ENCODE measurements at regions not wholly inside any gene's neighbourhood (a gene's known extent, or its start where the extent isn't known, plus 50 kb on each side); places are given as distances from the start of the nearest gene placed in this dataset.
"Not testable (repeated sequence)": the region's sequence is repeated elsewhere in the genome, so short reads cannot be mapped to it uniquely, and the experiment has no call there.

GRCh38 chr15:28778397-28778796 lies 66.2 kb upstream of the GOLGA8M start:
- TF ChIP-seq CTCF, POLR2A, POLR2AphosphoS5 (IDR thresholded peaks at IDR 0.05): not testable (repeated sequence)
